ENCODE measurements at regions not wholly inside any gene's neighbourhood (a gene's known extent, or its start where the extent isn't known, plus 50 kb on each side); places are given as distances from the start of the nearest gene placed in this dataset.

GRCh38 chr1:22196041-22196440 lies 53.1 kb upstream of the WNT4 start:
- Mint-ChIP-seq H3K27ac (ENCODE audit: unreplicated experiment) (no peak overlapping the region), H3K4me3 (ENCODE audit: unreplicated experiment) (no peak overlapping the region), H3K4me1 (ENCODE audit: unreplicated experiment) (no peaks in the 10 kb centered on the region), H3K27me3 (ENCODE audit: unreplicated experiment) (no peaks in the 10 kb centered on the region), H3K9me3 (ENCODE audit: unreplicated experiment) (no peaks in the 10 kb centered on the region), H3K36me3 (ENCODE audit: low read depth, unreplicated experiment) (no peaks in the 10 kb centered on the region)
- no peak for TF ChIP-seq CTCF (IDR thresholded peaks at IDR 0.05; ENCODE audit: unreplicated experiment)
- DNase-seq (ENCODE audit: low spot score) = no peak

GRCh38 chr1:22196641-22197040 lies 53.7 kb upstream of the WNT4 start:
- Mint-ChIP-seq H3K27ac (ENCODE audit: unreplicated experiment) (no peak overlapping the region), H3K27me3 (ENCODE audit: unreplicated experiment) (no peaks in the 10 kb centered on the region), H3K36me3 (ENCODE audit: low read depth, unreplicated experiment) (no peaks in the 10 kb centered on the region), H3K4me1 (ENCODE audit: unreplicated experiment) (no peaks in the 10 kb centered on the region), H3K4me3 (ENCODE audit: unreplicated experiment) (no peak overlapping the region), H3K9me3 (ENCODE audit: unreplicated experiment) (no peaks in the 10 kb centered on the region)
- no peak for TF ChIP-seq CTCF (IDR thresholded peaks at IDR 0.05; ENCODE audit: unreplicated experiment)
- no peak for DNase-seq (ENCODE audit: low spot score)

- TF ChIP-seq CTCF (IDR thresholded peaks at IDR 0.05; ENCODE audit: unreplicated experiment) = no peak
- H3K4me1 Mint-ChIP-seq (ENCODE audit: unreplicated experiment) = no peaks in the 10 kb centered on the region
- no peak overlapping the region for H3K27ac Mint-ChIP-seq (ENCODE audit: unreplicated experiment)
- no peak overlapping the region for H3K4me3 Mint-ChIP-seq (ENCODE audit: unreplicated experiment)
- no peaks in the 10 kb centered on the region for H3K27me3 Mint-ChIP-seq (ENCODE audit: unreplicated experiment)
- H3K36me3 Mint-ChIP-seq (ENCODE audit: low read depth, unreplicated experiment) = no peaks in the 10 kb centered on the region
- no peaks in the 10 kb centered on the region for H3K9me3 Mint-ChIP-seq (ENCODE audit: unreplicated experiment)
- no peak for DNase-seq (ENCODE audit: low spot score)
Measured at GRCh38 chr1:22197644-22198043, 54.7 kb upstream of the WNT4 start.

- no peak for TF ChIP-seq CTCF (IDR thresholded peaks at IDR 0.05; ENCODE audit: unreplicated experiment)
- H3K9me3 Mint-ChIP-seq (ENCODE audit: unreplicated experiment) = no peaks in the 10 kb centered on the region
- no peak for DNase-seq (ENCODE audit: low spot score)
- no peaks in the 10 kb centered on the region for H3K36me3 Mint-ChIP-seq (ENCODE audit: low read depth, unreplicated experiment)
- no peaks in the 10 kb centered on the region for H3K4me1 Mint-ChIP-seq (ENCODE audit: unreplicated experiment)
- H3K27me3 Mint-ChIP-seq (ENCODE audit: unreplicated experiment) = peaks cover 7% of the 10 kb centered on the region
- H3K4me3 Mint-ChIP-seq (ENCODE audit: unreplicated experiment) = no peak overlapping the region
- no peak overlapping the region for H3K27ac Mint-ChIP-seq (ENCODE audit: unreplicated experiment)
Measured at GRCh38 chr1:22201023-22201422, 58.1 kb upstream of the WNT4 start.

- Mint-ChIP-seq H3K36me3 (ENCODE audit: low read depth, unreplicated experiment) (no peaks in the 10 kb centered on the region), H3K9me3 (ENCODE audit: unreplicated experiment) (no peaks in the 10 kb centered on the region), H3K27ac (ENCODE audit: unreplicated experiment) (no peak overlapping the region), H3K4me1 (ENCODE audit: unreplicated experiment) (no peaks in the 10 kb centered on the region), H3K27me3 (ENCODE audit: unreplicated experiment) (peaks cover 9% of the 10 kb centered on the region), H3K4me3 (ENCODE audit: unreplicated experiment) (no peak overlapping the region)
- DNase-seq (ENCODE audit: low spot score) = no peak
- TF ChIP-seq CTCF (IDR thresholded peaks at IDR 0.05; ENCODE audit: unreplicated experiment) = no peak
Measured at GRCh38 chr1:22203335-22203734, 60.4 kb upstream of the WNT4 start.

Measured in endothelial cell (in vitro differentiated cells).